Breast epithelium (tissue), 4 donors: ENCODE measurements at regions not wholly inside any gene's neighbourhood (a gene's known extent, or its start where the extent isn't known, plus 50 kb on each side); places are given as distances from the start of the nearest gene placed in this dataset.

ENCODE experiments used
- DNase-seq, 2 donors: peaks; one replicate each; pipeline ENCODE4 v3.0.0-alpha.2; 2019; ENCODE audit warnings: low spot score in 2 of 2
- H3K27ac ChIP-seq, 2 donors: fragments of 200-600 bp; sonication (generic) in 1 of 2; one replicate each; pipeline ENCODE4 v1.5.1; 2016 to 2019; ENCODE audit warnings: mild to moderate bottlenecking in 1 of 2
- H3K27me3 ChIP-seq, 2 donors: fragments of 200-600 bp; sonication (generic) in 1 of 2; one replicate each; pipeline versions ENCODE4 v1.5.1 to v1.6.0; 2017 to 2019; ENCODE audit warnings: control low read depth in 1 of 2, mild to moderate bottlenecking in 1 of 2
- H3K36me3 ChIP-seq: fragments of 200-600 bp; one replicate; pipeline ENCODE4 v1.5.1; 2019
- H3K4me1 ChIP-seq, 2 donors: fragments of 200-600 bp; sonication (generic); one replicate each; pipeline ENCODE4 v1.5.1; 2016 to 2019; ENCODE audit warnings: control low read depth in 1 of 2
- H3K4me3 ChIP-seq, 3 donors: fragments of 200-600 bp; sonication (generic); 1 replicate in 2 of 3; 2 replicates in 1 of 3; pipeline ENCODE4 v1.5.1; 2016 to 2019; ENCODE audit warnings: mild to moderate bottlenecking in 3 of 3, moderate library complexity in 2 of 3
- H3K9me3 ChIP-seq, 2 donors: fragments of 200-600 bp; sonication (generic) in 1 of 2; one replicate each; pipeline ENCODE4 v1.5.1; 2016 to 2019; ENCODE audit warnings: control low read depth in 1 of 2
- POLR2A ChIP-seq: fragments of 450-650 bp; IDR thresholded peaks from one replicate; pipeline ENCODE4 v1.6.1; 2016; ENCODE audit warnings: antibody characterized with exemption, mild to moderate bottlenecking, moderate library complexity
- POLR2AphosphoS5 ChIP-seq, 3 donors: sonication (generic); formaldehyde crosslinking; IDR thresholded peaks; one replicate each; pipeline ENCODE4 v1.6.1; 2017; ENCODE audit warnings: antibody characterized with exemption in 3 of 3
- intact Hi-C: fragments of 100-400 bp; cut with DNase I; formaldehyde crosslinking; loops from one replicate; pipeline ENCODE4 v1.15.1; 2023; ENCODE audit warnings: low total_unique reads
- TF ChIP-seq, protein P1 (sequence below), 3 donors: fragments of 450-650 bp; IDR thresholded peaks; one replicate each; pipeline ENCODE4 v1.5.1; 2016 to 2017; ENCODE audit warnings: antibody characterized with exemption in 3 of 3, mild to moderate bottlenecking in 3 of 3, moderate library complexity in 3 of 3

DNA sequence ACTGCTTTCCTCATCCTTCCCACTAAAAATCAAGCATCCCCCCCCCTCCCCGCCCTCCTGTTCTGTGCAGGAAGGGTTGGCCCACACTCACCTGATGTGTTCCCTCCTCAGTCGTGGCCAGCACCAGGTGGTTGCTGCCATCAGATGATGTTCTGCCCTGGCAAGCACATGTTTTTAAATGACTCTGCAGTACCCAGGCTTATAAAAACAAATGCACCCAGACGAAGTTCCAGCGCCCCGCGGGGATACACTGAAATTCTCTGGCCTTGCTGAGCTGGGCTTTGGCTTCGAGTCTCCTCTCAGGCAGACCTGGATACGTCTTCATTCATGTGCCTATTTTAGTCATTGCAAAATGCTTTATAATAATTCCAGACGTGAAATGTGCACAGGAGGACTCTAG lies 316.3 kb downstream of the DLEU7 start:
- no peak overlapping the region for H3K4me3 ChIP-seq

DNA sequence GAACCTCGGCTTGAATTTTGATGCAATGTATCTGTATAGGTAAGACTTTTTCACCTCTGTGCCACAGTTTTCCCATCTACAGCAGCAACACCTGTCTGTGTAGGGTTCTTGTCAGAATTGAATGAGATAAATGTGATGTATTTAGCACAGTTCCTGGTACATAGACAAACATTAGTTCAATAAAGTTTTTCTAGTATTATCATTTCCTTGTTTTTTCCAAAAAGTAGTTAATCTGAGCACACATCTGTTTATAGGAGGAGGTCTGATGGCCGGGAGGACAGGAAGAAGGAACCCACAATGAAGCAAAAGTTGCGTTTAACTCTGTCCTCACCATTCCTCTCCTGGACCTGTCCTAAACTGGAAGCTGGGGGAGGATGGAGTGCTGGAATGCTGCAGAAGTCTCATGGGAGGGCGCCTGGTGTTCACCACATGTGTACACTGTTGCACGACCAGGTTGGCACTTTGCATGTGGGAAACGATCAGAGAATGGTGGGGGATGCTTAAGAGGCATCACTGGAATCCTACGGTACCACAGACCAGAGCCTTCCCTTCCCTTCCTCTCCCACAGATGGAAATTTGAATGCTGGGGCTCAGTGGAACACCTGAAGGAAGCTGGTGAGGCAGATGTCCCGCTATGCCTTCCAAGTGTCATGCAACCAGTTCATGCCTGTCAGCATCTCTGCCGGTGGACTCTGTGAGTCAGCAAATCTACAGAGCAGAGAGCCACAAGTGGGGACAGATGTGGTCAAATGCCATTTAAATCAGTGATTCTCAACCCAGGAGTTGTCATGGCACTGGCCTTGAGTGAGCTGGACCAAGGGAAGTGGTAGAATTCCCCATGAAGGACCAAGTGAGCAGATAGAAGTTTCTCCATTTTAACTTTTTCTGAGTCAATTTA lies 315.6 kb downstream of the DLEU7 start:
- peaks cover 0 to 6% of the 10 kb centered on the region in 2 donors for H3K4me1 ChIP-seq
- no peaks in the 10 kb centered on the region for H3K9me3 ChIP-seq
- intact Hi-C loops = no loop called here
- TF ChIP-seq POLR2AphosphoS5 (IDR thresholded peaks at IDR 0.05) = no peak
- TF ChIP-seq POLR2A = no peak
- TF ChIP-seq, protein P1, sequence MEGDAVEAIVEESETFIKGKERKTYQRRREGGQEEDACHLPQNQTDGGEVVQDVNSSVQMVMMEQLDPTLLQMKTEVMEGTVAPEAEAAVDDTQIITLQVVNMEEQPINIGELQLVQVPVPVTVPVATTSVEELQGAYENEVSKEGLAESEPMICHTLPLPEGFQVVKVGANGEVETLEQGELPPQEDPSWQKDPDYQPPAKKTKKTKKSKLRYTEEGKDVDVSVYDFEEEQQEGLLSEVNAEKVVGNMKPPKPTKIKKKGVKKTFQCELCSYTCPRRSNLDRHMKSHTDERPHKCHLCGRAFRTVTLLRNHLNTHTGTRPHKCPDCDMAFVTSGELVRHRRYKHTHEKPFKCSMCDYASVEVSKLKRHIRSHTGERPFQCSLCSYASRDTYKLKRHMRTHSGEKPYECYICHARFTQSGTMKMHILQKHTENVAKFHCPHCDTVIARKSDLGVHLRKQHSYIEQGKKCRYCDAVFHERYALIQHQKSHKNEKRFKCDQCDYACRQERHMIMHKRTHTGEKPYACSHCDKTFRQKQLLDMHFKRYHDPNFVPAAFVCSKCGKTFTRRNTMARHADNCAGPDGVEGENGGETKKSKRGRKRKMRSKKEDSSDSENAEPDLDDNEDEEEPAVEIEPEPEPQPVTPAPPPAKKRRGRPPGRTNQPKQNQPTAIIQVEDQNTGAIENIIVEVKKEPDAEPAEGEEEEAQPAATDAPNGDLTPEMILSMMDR (IDR thresholded peaks at IDR 0.05) = no peak
- H3K36me3 ChIP-seq = no peaks in the 10 kb centered on the region
- no peak overlapping the region for H3K4me3 ChIP-seq
- H3K27ac ChIP-seq = peak overlapping the region; percentile 2 to 51
- no peak for DNase-seq
- H3K27me3 ChIP-seq = no peaks in the 10 kb centered on the region

More for the DNA sequence above, 316.3 kb downstream of the DLEU7 start:
- no peaks in the 10 kb centered on the region for H3K36me3 ChIP-seq
- peak overlapping the region; percentile 2 to 51 for H3K27ac ChIP-seq
- intact Hi-C loops = no loop called here
- peaks cover 0 to 6% of the 10 kb centered on the region in 2 donors for H3K4me1 ChIP-seq
- H3K9me3 ChIP-seq = no peaks in the 10 kb centered on the region
- H3K27me3 ChIP-seq = no peaks in the 10 kb centered on the region
- TF ChIP-seq POLR2AphosphoS5 (IDR thresholded peaks at IDR 0.05) = no peak
- TF ChIP-seq, protein P1 (IDR thresholded peaks at IDR 0.05) = no peak
- no peak for TF ChIP-seq POLR2A
- peak; percentile 65 to 78 for DNase-seq

DNA sequence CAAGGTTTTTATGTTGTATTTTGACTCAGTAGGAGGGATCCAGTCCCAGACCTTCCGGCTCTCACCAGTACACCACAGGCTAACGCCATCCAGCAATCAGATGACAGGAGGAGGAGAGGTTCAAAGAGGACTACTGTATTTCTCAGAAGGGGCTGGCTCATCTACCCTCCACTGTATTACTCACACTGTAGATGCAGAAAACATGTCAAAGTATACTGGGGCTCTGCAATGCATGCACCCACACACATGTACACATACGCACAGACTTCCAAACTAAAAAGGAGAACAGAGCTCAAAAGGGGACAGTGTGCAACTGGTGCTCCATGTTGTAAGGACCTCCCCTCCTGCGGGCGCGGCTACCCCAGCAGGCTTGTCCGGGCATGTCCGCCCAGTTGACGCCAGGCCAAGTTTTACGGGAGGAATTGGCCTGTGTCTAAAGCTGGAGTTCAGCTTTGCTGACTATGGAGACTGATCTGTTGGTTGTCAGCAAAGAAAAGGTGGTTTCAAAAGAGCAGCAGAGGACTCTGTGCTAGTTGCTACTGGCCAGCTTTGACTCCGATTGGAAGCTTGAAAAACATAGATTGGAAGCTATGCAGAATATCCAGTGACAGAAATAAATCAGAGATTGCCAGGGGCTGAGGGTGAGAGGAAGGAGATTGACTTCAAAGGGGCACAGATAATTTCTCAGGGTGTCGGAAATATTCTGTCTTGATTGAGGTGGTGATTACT lies 314.2 kb downstream of the DLEU7 start:
- H3K9me3 ChIP-seq = peaks cover 0 to 1% of the 10 kb centered on the region in 2 donors
- peak overlapping the region in 2 of 3 donors; percentile 10 to 41 for H3K4me3 ChIP-seq
- peak overlapping the region; percentile 16 to 68 for H3K27ac ChIP-seq
- intact Hi-C loops = no loop called here
- no peaks in the 10 kb centered on the region for H3K36me3 ChIP-seq
- DNase-seq = peak; percentile 75 to 76
- TF ChIP-seq POLR2AphosphoS5 (IDR thresholded peaks at IDR 0.05) = peak in 1 of 3 donors; percentile 23
- TF ChIP-seq, protein P1 (IDR thresholded peaks at IDR 0.05) = no peak
- H3K27me3 ChIP-seq = no peaks in the 10 kb centered on the region
- H3K4me1 ChIP-seq = peaks cover 0 to 6% of the 10 kb centered on the region in 2 donors

DNA sequence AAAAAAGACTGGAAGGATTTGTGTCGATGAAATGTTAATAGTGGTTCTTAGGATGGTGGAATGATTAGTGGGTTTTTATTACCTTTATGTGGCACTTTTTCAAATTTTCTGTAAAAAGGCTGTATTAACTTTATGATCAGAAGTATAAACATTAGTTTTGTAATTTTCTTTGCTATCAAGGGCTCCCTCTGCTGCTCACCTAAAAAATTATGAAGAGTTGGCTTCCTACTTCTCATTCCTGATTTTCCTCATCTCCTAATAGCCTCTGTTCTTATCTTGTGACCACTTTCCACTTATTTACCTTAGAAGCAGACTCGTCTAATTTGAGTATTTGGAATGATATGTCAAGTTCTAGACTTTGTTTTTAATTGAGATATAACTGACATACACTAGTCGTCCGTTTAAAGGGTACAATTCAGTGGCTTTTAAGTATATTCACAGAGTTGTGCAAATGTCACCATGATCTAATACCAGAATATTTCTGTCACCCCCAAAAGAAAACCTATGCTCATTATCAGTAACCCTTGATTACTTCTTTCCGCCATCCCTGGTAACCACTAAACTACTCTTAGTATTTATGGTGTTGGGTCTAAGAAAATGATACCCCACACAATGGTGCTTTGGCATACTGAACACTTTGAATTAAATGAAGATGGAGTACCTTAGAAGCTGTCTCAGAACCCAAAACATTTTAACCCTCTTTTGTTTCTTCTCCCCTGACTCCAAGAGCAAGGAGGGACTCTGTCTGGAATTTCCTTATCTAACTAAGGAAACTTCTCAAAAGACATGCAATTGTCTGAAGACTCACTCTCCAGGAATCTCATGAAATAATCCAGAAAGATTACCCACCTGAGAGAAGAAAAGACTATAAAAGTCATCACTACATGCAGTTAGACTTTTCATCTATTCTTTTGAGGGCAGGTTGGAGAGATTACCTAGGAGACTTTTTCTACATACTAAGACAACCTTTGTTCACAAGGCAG lies 311.3 kb downstream of the DLEU7 start:
- intact Hi-C loops = no loop called here
- Histone ChIP-seq H3K4me1 (peaks cover 0 to 6% of the 10 kb centered on the region in 2 donors), H3K27ac (no peak overlapping the region), H3K4me3 (no peak overlapping the region), H3K9me3 (peaks cover 6 to 24% of the 10 kb centered on the region in 2 donors), H3K36me3 (no peaks in the 10 kb centered on the region), H3K27me3 (no peaks in the 10 kb centered on the region)
- no peak for DNase-seq
- TF ChIP-seq, protein P1 (IDR thresholded peaks at IDR 0.05) = peak in 2 of 3 donors; percentile 39 to 44
- no peak for TF ChIP-seq POLR2AphosphoS5 (IDR thresholded peaks at IDR 0.05)
- TF ChIP-seq POLR2A = no peak
